ENCODE measurements at regions not wholly inside any gene's neighbourhood (a gene's known extent, or its start where the extent isn't known, plus 50 kb on each side); places are given as distances from the start of the nearest gene placed in this dataset.
"Not testable (repeated sequence)": the region's sequence is repeated elsewhere in the genome, so short reads cannot be mapped to it uniquely, and the experiment has no call there.

DNA sequence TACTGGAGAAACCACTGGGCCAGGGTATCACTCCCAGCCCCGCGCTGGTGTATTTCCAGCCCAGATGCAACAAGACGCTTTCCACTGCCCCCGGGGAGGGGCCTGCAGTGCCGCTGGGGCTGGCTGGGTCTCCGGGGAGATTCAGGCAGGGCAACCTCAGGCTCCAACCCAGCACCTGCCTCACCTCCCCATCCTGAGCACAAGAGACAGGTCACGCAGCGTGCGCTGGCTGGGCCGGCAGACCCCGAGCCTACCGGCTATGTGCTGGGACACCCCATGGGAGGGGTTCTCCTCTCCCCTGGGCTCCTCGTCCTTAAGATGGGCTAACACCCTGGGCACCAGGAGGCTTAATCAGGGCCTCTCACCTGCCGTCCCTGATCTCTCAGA lies 80.9 kb downstream of the RFLNA start:
- in situ Hi-C loops (cut with MboI; ENCODE audit: low sequenced_read_pairs): no loop called here

DNA sequence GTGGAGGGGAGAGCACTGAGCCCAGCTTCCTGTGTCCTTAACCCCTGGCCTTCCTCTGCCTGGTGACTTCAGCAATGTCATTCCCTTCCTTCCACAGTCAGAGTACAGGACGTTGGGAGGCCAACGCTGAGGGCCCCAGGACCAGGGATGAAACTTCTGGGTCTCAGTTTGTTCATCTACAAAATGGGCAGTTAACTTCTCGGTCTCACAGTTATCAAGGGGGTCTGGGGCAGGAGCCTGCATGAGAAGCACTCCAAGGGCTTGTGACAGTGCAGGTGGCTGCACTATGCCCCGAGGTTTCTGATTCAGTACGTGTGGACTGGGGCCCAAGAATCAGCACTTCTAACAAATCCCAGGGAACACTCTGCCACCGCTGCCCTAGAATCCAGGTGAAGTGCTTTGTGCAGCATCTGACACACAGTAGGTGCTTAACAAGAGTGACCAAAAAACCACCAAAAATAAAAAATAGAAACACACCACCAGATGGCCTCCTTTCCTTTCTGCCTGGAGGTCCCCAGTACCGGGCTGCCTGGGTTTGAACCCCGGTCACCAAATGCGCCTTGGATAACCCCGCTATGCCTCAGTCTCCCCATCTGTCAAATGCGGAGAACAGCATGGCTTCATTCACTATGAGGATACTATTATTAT lies 80.4 kb downstream of the RFLNA start:
- in situ Hi-C loops (cut with MboI; ENCODE audit: low sequenced_read_pairs): no loop called here

DNA sequence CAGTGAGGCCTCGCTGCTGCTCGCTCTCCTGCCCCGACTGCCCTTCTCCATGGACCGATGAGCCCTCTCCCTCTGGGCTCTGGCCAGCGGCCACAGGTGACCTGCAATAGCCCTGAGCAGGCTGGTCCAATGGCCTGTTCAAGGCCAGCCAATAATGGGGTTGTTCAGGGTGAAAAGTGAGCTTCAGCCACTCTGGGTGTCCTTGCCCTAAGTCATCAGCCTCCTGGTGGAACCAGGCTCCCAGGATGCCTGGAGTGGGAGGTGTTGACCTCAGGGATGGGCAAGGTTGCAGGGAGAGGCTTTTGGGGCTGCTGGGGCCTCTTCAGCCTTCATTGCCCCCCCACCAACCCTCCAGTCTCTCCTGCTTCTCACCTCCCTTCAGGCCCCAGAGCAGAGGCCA lies 79.7 kb downstream of the RFLNA start:
- in situ Hi-C loops (cut with MboI; ENCODE audit: low sequenced_read_pairs): no loop called here

DNA sequence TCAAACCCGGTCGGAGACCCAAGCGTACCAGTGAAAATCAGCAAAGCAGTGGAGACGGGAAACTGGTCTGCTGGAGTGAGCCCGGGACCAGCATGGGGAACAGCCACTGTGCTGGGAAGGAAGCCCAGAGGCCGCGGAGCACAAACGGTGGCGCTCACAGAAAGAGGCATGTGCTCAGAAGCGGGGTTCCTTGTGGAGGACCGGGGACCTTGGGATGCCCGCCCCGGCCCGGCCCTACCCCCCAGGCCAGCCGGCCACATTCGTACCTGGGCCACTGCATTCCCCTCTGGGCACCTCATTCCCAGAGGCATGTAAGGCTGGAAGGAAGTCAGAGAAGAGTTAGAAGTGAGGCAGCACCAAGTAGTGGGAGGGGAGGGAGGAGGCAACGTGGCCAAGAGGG lies 79.3 kb downstream of the RFLNA start:
- in situ Hi-C loops (cut with MboI; ENCODE audit: low sequenced_read_pairs): no loop called here

DNA sequence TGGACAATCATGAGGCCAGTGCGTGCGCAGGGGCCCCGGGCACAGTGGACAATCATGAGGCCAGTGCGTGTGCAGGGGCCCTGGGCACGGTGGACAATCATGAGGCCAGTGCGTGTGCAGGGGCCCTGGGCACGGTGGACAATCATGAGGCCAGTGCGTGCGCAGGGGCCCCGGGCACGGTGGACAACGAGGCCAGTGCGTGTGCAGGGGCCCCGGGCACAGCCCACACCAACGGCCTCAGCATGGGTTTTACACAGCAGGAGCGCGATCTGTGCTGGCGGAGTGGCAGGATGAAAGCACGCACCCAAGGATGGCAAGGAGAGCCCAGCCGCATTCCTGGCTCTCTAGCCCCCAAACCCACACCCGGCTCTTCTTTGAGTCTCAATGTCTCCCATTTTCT lies 78.8 kb downstream of the RFLNA start:
- in situ Hi-C loops (cut with MboI; ENCODE audit: low sequenced_read_pairs): not testable (repeated sequence)

DNA sequence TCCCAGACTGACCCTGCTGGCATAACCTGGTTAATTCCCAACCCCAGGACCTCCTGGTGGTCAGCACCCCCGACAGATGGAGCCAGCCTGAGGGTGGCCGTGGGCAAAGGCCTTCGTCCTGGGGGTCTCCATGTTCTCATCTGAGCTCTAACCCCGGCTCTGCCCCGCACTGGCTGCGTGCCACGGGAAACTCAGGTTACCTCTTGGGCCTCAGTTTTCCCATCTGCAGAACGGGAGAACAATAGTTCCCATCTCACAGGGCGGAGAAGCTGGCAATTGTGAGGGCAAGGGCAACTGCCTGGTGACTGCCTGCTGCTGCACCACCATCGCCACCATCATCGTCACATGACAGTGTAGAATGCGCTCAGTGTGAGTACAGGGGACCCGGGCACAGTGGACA lies 77.9 kb downstream of the RFLNA start:
- in situ Hi-C loops (cut with MboI; ENCODE audit: low sequenced_read_pairs): no loop called here

DNA sequence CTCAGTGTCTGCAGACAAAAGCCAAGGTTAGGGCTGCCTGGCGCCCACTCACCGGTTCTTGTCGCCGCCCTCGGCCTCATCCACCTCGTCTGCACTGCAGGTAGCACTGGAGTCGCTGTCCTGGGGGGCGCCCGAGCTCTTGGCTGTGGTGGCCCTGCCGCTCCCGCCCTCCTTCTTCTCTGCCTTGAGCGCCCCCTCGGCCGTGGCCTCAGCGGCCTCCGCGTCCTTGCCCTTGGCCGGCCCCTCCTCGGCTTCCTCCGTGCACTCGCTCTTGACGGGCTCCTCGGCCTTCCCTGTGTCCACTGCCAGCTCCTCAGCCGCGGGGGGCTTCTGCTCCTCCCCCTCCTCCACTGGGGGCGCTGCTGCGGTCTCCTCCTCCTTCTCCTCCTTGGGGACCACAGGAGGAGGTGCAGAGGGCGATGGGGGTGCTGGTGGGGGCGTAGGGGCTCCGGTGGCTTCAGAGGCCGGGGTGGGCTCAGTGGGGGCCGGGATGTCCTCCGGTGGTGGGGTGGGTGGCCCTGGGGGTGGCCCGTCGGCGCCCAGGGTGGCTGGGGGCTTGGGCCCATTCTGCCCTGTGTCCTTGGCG lies 77.2 kb downstream of the RFLNA start:
- in situ Hi-C loops (cut with MboI; ENCODE audit: low sequenced_read_pairs): no loop called here

DNA sequence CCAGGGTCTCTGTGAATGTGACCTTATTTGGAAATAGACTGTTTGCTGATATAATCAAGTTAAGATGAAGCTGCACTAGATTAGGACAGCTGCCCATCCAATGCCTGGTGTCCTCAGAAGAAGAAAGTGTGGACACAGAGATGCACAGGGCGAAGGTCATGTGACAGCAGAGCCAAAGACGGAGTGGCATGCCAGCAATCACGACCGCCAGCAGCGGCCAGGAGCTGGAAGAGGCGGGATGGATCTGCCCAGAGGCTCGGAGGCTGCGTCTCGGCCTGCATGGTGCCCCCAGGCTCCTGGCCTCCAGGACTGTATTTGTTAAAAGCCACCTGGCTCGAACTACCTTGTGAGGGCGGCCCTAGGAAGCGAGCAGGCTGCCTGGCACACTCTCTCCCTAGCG lies 76.5 kb downstream of the RFLNA start:
- in situ Hi-C loops (cut with MboI; ENCODE audit: low sequenced_read_pairs): no loop called here

DNA sequence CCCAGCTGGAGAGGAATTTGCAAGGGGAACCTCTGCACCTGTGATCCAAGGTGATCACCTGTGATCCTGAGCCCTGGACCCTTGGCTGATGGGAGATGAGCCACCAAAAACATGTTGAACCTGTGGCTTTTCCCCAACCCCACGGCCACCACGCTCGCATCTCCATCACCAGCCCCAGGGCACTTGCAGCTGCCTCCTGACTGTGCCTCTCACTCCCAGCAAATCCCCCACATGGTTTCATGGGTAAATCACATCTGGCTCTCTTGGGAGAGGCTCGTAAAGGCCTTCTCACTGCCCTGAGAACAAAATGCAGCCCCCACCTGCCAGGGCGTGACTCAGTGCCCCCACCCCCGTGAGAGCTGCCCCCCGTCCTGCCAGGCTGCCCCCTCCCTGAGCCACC lies 76.0 kb downstream of the RFLNA start:
- in situ Hi-C loops (cut with MboI; ENCODE audit: low sequenced_read_pairs): no loop called here

DNA sequence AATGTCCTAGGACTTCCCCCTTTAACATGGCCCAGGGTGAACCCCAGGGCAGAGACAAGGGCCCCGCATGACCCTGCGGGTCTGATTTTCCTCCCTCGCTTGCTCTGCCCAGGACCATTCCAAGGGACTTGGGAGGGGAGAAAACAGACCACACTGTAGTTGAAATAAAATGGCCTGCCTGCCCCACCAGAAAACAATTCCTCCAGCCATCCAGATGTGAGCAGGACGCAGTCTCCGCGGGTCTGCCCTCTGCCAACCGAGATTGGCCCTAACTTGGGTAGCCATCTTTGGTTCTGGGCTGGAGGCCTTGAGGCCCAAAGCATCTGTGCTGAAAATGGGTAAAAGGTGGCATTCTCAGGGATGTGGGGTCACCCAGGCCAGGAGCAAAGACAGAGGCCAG lies 75.5 kb downstream of the RFLNA start:
- in situ Hi-C loops (cut with MboI; ENCODE audit: low sequenced_read_pairs): no loop called here

DNA sequence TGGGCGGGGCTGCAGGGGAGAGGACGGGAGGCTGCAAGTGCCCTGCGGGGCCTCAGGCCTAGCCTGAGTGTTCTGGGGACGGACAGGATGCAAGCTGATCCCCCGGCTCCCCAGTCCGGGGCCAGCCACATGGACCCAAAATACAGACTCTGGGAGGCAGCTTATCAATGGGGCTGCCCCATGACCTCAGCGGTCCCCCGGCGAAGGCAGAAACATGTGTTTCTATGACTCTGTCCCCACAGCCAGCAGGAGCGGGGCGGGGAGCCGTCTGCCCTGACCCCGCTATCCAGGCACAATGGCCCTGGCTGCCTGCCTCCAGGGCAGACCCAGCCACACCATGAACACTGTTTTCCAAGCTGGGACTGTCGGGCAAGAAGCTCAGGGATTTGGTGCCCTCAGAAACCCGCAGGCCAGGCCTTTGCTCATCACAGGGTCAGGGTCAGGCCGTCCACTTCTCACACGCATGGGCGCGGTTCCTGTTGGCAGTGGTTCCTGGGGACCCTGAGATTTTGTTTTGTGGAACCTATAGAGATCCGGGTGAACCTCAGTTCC lies 75.0 kb downstream of the RFLNA start:
- in situ Hi-C loops (cut with MboI; ENCODE audit: low sequenced_read_pairs): no loop called here

DNA sequence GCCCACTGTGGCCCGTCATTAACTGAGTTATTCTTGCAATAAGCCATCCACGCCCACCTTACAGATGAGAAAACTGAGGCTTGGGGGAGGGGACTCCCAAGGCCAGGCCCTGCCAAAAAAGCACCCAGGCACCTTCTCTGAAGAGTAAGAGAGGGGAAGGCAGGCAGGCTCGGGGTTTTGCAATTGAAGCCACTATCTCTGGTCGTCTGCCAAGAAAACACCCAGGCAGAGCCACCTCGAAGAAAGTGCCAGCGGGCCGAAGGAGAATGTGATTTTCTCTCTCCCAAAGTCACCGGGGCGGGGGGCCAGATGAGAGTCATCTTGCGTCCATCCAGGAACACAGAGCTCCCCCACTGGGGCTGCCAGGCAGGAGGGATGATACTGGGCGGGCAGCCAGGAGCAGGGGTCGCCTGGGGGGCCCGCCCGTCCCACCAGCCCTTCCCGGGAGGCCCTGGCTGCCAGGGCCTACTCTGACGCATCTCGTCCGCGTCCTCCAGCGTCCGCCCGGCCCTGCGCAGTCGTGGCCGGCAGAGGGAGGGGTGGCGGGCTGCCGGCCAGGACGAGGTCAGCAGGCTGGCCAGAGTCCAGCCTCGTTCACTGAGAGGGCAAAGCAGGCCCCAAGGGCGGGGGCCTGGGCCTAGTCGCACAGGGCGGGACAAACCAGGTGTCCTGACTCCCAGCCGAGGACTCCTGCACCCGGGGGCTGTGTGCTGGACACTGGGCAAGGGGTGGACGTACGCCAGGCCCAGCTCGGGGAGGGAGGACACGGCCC lies 74.3 kb downstream of the RFLNA start:
- in situ Hi-C loops (cut with MboI; ENCODE audit: low sequenced_read_pairs): no loop called here

DNA sequence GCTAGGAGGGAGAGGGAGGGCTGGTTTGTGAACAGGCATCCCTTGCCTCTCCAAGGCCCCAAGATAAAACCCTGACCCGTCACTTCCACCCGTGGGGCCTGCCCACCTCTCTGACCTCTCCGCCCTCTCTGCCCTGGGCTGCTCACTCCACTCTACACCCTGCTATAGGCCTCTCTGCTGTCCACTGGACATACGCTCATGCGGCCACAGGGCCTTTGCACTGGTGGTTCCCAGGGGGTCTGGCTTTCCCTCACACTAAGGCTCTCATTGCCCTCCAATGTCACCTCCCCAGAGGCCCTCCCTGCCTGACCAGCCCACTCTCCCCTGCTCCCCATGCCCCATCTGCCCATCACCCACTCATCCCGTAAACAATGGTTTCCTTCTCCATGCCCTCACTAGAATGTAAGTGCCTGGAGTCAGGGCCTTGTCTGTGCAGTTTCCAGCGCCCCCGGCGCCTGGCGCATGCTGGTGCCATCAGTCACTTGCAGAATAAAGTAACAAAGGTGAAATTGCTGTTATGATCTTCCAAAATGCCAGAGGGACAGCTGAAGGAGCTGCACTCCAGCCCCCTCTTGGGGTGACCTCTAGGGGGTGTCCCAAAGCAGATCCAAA lies 73.6 kb downstream of the RFLNA start:
- in situ Hi-C loops (cut with MboI; ENCODE audit: low sequenced_read_pairs): no loop called here

DNA sequence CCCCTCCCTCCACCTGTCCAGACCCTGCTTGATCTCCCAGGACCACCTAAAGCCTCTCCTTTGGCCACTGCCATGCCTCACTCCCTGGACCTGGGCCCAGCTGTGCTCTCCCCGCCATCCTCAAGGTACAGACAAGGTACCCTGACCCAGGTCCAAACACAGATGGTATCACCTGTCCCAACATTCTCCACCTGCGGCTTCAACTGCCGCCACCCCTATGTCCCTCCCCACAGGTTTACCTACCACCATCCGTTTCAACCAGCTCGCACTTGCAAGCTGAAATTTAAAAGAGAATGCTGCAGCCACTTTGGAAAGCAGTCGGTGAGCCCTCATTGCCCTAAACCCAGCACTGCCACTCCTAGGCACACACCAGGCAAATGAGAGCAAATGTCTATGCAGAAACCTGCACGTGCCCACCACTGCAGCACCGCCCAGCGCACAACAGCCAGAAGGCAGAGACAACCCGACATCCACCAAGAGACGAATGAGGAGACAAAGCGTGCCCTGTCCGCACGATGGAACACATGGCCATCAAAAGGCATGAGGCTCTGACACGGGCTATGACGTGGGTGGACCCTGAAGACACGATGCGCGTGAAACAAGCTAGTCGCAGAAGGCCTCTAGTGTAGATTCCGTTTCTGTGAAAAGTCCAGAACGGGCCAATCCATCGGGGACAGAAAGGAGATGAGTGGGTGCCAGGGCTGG lies 71.0 kb downstream of the RFLNA start:
- in situ Hi-C loops (cut with MboI; ENCODE audit: low sequenced_read_pairs): no loop called here
